ENCODE measurements at regions not wholly inside any gene's neighbourhood (a gene's known extent, or its start where the extent isn't known, plus 50 kb on each side); places are given as distances from the start of the nearest gene placed in this dataset.

DNA sequence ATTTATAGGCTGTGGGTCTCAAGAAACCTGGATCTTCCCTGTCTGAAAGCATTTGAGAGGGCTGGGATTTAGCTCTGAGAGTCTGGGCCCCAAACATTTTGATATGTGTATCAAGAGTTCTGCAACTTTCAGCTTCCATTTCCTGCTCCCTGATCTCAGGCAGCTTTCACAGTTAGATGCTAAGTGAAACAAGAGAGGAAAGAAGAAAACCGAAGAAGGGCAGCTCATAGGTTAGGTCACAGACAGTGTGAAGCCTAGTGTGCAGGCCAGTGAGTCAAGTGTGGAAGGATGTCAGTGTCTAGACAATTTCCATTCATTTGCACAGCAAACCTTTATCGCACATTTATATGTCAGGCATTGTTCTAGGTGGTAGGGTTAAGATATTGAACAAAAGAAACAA is 173.6 kb upstream of the PROK2 start:
- no peak overlapping the region for H3K27ac ChIP-seq (ENCODE audit: low read depth, low read length)
- no peak overlapping the region for H2AK5ac ChIP-seq (ENCODE audit: low read depth, low read length)
- no peak overlapping the region for H2BK5ac ChIP-seq (ENCODE audit: low read depth, low read length)
- no peak overlapping the region for H2BK120ac ChIP-seq (replicated peaks; ENCODE audit: low read depth, low read length)
- WGBS, 2 experiments (ENCODE audit: extremely low coverage in 1 of 2, insufficient coverage in 1 of 2, insufficient read length in 1 of 2, insufficient replicate concordance in 2 of 2, low coverage in 1 of 2, low lambda C conversion rate in 2 of 2, missing lambda C conversion rate in 1 of 2): 82% methylated on average over 2 of the region's 2 CpGs; no CpG with 5 or more reads in 1 of the 2 experiments
- no peaks in the 10 kb centered on the region for H3K23me2 ChIP-seq (ENCODE audit: low read depth, low read length)
- ChIA-PET CTCF (ENCODE audit: partially characterized antibody) (interaction anchor here (0.9 to 6.3 kb wide), 8 partner anchors 15 to 307 kb away, joined by 3 to 71 read pairs (median 4); no protein-coding TSS in a partner anchor), POLR2A (ENCODE audit: partially characterized antibody) (no interaction called here)
- H3K56ac ChIP-seq (replicated peaks; ENCODE audit: insufficient read length, low read depth, low read length): no peak overlapping the region
- H4K20me1 ChIP-seq (replicated peaks in 1 of 2; ENCODE audit: control insufficient read depth in 1 of 2, insufficient read depth in 2 of 2, low read length in 2 of 2): no peaks in the 10 kb centered on the region
- no peak overlapping the region for H2AFZ ChIP-seq (ENCODE audit: low read length)
- H3K23ac ChIP-seq (ENCODE audit: insufficient read length): no peak overlapping the region
- H4K8ac ChIP-seq (ENCODE audit: extremely low read depth, insufficient read depth, low read length): no peak overlapping the region
- H3K9ac ChIP-seq (replicated peaks in 1 of 4; ENCODE audit: extremely low read depth in 1 of 4, low read depth in 3 of 4, low read length in 3 of 4): no peak overlapping the region
- no peak for DNase-seq (ENCODE audit: low read depth in 1 of 2, low spot score in 2 of 2)
- no peak overlapping the region for H3K4me3 ChIP-seq (ENCODE audit: extremely low read depth in 1 of 4, insufficient read depth in 2 of 4, low read depth in 3 of 4, low read length in 4 of 4)
- H4K91ac ChIP-seq (replicated peaks; ENCODE audit: insufficient read length, low read length): no peak overlapping the region
- no peaks in the 10 kb centered on the region for H3K27me3 ChIP-seq (replicated peaks in 1 of 4; ENCODE audit: control insufficient read depth in 3 of 4, extremely low read depth in 1 of 4, insufficient read depth in 3 of 4, low read length in 3 of 4)
- H3K9me3 ChIP-seq (ENCODE audit: insufficient read depth in 2 of 2, low read depth in 1 of 2, low read length in 1 of 2): no peaks in the 10 kb centered on the region
- H3K79me1 ChIP-seq (ENCODE audit: low read depth, low read length): no peaks in the 10 kb centered on the region
- H4K5ac ChIP-seq (ENCODE audit: insufficient read length, low read depth, low read length): no peak overlapping the region
- H3K4ac ChIP-seq (replicated peaks; ENCODE audit: insufficient read length, low read depth, low read length): no peak overlapping the region
- TF ChIP-seq SRF (IDR thresholded peaks at IDR 0.05; ENCODE audit: low read depth, low read length): no peak
- no peak for TF ChIP-seq RBBP5 (IDR thresholded peaks at IDR 0.05; ENCODE audit: borderline replicate concordance, low read depth, low read length)
- no peak for TF ChIP-seq KDM5A (IDR thresholded peaks at IDR 0.05; ENCODE audit: low read length)
- no peak for TF ChIP-seq YY1 (IDR thresholded peaks at IDR 0.05; ENCODE audit: low read depth, low read length)
- no peak for TF ChIP-seq MAFK (IDR thresholded peaks at IDR 0.05; ENCODE audit: low read depth, low read length)
- no peak for TF ChIP-seq FOSL1 (IDR thresholded peaks at IDR 0.05; ENCODE audit: insufficient read depth, low read depth, low read length)
- no peak for TF ChIP-seq RAD21 (IDR thresholded peaks at IDR 0.05 in 1 of 2, conservative IDR thresholded peaks at IDR 0.05 in 1 of 2; ENCODE audit: low read depth in 2 of 2, low read length in 2 of 2)
- TF ChIP-seq TBP (IDR thresholded peaks at IDR 0.05; ENCODE audit: low read depth, low read length): no peak
- no peak for TF ChIP-seq RXRA (IDR thresholded peaks at IDR 0.05; ENCODE audit: insufficient read depth, low read depth, low read length)
- no peak for TF ChIP-seq JUN (IDR thresholded peaks at IDR 0.05; ENCODE audit: low read depth, low read length)
- no peak for TF ChIP-seq CEBPB (IDR thresholded peaks at IDR 0.05; ENCODE audit: low read depth, low read length)
- no peak for TF ChIP-seq EGR1 (IDR thresholded peaks at IDR 0.05; ENCODE audit: borderline replicate concordance, low read depth, low read length)
- no peak for TF ChIP-seq KDM4A (IDR thresholded peaks at IDR 0.05; ENCODE audit: low read depth, low read length, severe bottlenecking)
- TF ChIP-seq CHD2 (IDR thresholded peaks at IDR 0.05; ENCODE audit: low read length): no peak
- no peak for TF ChIP-seq POLR2A (IDR thresholded peaks at IDR 0.05; ENCODE audit: control extremely low read depth in 1 of 2, low read depth in 2 of 2, low read length in 2 of 2)
- TF ChIP-seq TAF1 (IDR thresholded peaks at IDR 0.05; ENCODE audit: low read depth, low read length): no peak
- H3K18ac ChIP-seq (ENCODE audit: extremely low read depth, low read length): no peak overlapping the region
- H3K4me2 ChIP-seq (ENCODE audit: insufficient read depth in 1 of 2, low read depth in 2 of 2, low read length in 2 of 2): no peak overlapping the region
- H3K14ac ChIP-seq (ENCODE audit: insufficient read length): no peak overlapping the region
- no peak for FAIRE-seq
- peaks cover 7 to 20% (median 12%) of the 10 kb centered on the region in 4 experiments for H3K4me1 ChIP-seq (replicated peaks in 1 of 4; ENCODE audit: control insufficient read depth in 3 of 4, insufficient read depth in 4 of 4, low read length in 3 of 4)
- H3K36me3 ChIP-seq (ENCODE audit: control insufficient read depth in 2 of 4, insufficient read depth in 4 of 4, low read length in 3 of 4): no peaks in the 10 kb centered on the region
- H2BK12ac ChIP-seq (ENCODE audit: low read depth, low read length): no peak overlapping the region
- H2BK20ac ChIP-seq (ENCODE audit: low read length): no peak overlapping the region
- H2BK15ac ChIP-seq (ENCODE audit: low read length): no peak overlapping the region
- no peaks in the 10 kb centered on the region for H3K79me2 ChIP-seq (ENCODE audit: control insufficient read depth in 1 of 2, insufficient read depth in 2 of 2, low read length in 2 of 2)

Data from H1 (cell line).